Left kidney (tissue), 1 donor: ENCODE measurements at regions not wholly inside any gene's neighbourhood (a gene's known extent, or its start where the extent isn't known, plus 50 kb on each side); places are given as distances from the start of the nearest gene placed in this dataset.

Experiments
- DNase-seq: peaks from one replicate; pipeline ENCODE4 v3.0.0-alpha.2; 2013

- no peak for DNase-seq
Observed at GRCh38 chr3:18044191-18044590, 301.8 kb upstream of the TBC1D5 start.

DNA sequence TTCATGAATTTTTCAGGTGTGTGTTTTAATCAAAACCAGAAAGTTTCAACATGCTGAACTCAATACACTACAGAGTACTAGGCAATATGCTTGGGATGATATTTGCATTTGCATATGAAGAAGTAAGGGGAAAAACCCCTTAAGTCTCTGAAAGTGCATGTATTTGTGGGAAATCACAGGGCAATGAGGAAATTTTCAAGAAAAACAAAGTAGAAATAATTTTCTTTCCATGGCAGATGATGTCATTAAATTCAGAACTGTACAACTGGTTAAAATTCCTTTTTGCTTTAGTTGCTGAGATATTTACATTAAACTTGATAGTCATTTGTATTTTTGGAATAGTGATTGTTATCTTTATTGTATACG, 294.0 kb upstream of the TBC1D5 start:
- DNase-seq = no peak

DNA sequence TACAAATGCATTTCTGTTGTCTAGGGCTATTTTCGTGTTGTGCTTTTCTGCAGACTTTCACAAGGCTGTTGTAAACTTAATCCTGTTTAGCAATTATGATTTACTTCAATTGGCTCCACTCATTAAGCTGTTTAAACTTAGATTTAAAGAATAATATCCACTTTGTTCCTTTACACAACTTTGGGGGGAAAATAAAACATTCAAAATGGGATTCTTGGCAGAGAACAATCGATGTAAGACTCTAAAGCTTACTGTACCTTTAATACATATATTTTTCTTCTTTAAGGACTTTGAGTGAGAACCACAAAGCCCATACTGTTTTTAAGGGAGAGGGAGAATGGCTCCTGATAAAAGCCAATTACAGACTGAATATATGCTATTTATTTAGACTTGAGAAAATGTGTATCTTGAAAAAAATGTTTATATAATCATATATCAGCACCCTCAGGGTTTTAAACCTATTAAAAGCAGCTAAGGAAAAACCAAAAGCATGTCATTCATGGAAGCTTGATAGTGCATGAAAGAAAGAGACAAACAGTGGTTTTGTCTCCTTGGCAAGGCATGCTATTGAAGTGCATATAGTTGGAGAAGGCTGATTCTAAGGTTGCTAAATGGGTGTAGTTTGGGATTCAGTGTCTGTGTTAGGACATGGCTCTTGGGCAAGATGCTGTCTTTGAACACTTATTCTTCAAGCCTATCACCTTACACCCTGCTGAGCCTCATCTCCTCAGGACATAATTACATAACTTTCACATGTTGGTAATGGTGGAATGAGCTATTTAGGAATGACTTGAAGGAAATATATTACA, 293.4 kb upstream of the TBC1D5 start:
- no peak for DNase-seq

DNA sequence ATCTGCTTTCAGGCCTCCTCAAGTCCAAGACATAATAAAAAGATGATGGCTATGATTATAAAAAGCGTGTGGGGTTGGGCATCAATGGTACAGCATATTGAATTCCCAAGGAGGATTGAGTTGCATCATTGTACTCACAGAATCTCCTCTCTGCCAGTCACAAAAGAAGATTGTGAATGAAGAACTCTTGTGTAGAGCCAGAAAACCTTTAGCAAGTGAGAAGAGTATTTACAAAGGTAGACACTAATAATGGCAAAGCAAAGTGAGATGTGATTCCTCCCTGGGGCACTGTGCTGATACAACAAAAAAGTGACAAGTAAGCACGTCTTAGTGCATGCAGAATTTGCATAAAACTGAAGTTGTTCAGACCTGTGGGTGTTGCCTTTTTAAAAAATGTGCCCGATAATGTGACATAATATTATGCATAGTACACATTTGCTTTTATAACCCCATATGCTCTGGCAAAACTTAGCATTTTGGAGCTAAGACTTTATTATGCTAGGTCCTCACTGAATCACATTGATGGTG, 291.2 kb upstream of the TBC1D5 start:
- no peak for DNase-seq

DNA sequence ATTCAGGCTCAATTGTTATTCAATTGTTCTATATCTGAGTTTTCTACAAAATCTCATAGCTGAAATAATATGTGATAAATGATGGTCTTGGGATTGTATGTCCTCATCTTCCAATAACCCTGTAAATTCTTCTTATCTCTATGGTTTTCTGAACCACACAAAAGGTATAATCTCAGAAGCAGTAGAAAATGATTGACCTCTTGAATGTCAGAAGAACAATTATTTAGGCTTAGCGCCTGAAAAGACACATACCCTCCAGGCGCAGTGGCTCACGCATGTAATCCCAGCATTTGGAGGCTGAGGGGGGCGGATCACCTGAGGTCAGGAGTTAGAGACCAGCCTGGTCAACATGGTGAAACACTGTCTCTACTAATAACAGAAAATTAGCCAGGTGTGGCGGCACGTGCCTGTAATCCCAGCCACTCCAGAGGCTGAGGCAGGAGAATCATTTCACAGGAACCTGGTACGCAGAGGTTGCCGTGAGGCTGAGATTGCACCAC, 288.0 kb upstream of the TBC1D5 start:
- DNase-seq = no peak

DNA sequence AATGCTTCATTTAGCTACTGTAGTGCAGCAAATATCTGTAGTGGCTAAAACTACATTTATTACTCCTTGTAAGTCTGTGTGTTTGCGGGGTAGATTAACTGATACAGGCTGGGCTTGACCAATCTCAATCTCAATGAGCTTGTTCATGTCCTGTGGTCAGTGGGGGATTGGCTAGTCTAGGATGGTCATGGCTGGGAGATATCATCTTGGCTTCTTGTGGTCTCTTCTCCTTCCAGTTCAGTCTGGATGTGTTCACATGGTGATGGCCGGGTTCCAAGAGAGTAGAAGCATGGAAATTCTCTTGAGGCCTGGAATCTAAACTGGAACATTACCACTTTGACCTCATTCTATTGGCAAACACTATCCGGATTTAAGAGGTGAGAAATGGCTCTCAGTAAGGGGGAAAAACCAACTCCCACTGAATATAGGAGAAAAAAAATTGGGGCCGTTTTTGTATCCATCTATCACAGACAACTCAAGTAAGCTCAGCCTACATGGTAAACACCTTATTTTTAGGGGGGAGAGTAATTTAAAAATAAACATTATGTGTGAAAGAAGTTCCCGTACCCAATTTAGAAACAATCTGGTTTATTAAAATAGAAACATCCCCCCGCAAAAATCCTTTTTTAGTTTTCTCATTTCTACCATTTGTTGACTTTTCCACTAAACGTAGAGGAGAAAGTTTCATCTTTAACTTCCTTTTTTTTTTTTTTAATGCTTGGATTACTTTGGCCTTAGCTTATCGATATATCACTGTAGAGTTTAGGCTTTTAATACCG, 284.9 kb upstream of the TBC1D5 start:
- no peak for DNase-seq

DNA sequence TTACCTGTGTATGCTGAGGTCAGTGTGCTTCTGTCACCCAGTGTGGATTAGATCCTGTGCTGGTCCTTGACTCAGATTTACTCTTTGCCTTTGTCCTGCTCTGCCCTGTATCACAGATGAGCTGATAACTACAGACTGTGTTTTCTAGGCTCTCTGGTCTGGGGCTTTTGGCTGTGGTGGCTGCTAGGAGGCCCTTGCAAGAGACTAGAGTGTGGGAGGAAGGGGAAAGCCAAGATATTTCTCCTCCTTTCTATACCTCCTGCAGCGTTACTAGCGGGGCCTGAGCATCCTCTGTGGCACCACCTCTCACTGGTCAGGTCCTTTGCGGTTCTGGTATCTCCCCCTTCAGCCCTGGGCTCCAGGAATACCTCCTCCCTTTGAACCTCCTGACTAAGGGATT, 282.3 kb upstream of the TBC1D5 start:
- DNase-seq = no peak

- DNase-seq = no peak
Observed at GRCh38 chr3:18019161-18019495, 276.7 kb upstream of the TBC1D5 start.

DNA sequence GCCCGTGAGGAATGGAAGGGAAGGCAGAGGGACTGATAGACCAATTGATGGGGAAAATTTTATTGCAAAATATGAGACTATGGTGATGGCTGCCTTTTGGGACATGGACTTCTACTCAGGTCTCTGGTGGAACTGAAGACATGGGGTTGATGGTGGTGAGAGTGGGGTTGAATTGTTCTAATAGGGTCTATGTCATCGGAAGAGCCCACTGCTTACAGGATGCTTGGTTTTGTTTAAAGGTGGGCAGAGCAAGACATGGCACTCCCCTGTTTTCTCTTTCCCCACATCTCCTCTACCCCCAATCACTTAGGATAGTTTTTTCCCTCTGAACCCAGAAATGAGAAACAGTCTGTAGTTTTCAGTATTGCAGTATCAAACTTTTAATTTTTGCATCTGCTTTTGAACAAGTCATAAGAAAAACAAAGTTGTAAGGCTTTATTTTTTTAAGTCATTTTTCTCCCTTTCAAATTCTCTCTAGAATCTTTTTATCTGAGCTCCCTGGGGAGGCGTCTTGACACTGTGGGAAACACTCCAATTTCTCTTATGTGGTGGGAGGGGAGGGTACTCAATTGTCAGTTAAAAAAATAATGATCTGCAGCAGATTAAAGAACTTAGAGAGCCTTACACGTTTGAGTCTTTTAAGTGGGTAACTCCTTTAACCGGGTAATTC, 276.2 kb upstream of the TBC1D5 start:
- DNase-seq = peak; percentile 6

DNA sequence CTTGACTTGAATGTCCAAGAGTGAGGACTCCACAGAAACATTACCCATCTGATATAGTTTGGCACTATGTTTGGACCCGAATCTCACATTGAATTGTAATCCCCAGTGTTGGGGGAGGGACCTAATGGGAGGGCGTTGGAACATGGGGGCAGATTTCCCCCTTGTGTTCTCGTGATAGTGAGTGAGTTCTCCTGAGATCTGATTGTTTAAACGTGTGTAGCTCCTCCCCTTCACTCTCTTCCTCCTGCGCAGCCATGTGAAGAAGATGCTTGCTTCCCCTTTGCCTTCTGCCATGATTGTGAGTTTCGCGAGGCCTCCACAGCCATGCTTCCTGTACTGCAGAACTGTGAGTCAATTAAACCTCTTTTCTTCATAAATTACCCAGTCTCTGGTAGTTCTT, 273.9 kb upstream of the TBC1D5 start:
- DNase-seq = no peak

DNA sequence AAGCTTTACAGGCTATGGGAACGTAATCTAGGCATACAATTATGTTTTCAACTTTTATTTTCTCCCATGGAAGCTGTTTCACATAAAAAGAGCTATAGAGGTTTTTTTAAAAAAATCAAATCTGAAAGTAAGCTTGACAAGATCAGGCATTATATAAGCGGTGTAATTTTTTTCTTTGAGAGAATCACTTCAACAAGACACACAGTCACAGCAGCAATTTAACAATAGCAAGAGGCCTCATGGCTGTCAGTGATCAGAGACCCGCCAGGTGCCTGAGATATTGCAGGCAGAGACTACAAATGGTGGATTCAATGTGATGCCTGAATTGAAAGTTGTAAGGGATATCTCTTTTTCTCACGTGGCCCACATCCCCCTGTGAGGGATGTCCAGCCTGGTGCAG, 270.5 kb upstream of the TBC1D5 start:
- no peak for DNase-seq

DNA sequence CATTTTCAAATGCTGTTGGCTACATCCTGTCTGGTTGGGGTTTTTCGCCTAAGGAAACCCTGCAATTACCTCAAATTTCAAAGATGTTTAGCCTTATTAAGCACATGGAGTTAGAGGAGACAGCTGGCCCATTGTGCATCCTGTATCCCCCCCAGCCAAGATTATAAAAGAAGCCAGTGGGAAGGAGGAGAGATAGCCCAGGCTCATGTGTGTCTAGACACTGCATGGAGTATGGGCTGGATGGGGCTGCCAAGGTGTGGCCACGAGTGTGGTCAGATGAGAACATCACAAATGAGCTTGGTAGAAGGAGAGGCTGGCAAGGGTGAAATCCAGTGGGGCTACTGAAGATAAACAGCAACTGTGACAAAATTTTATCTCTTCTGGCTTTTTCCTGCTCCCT, 270.0 kb upstream of the TBC1D5 start:
- DNase-seq = no peak

- no peak for DNase-seq
Observed at GRCh38 chr3:18011387-18011786, 269.0 kb upstream of the TBC1D5 start.

DNA sequence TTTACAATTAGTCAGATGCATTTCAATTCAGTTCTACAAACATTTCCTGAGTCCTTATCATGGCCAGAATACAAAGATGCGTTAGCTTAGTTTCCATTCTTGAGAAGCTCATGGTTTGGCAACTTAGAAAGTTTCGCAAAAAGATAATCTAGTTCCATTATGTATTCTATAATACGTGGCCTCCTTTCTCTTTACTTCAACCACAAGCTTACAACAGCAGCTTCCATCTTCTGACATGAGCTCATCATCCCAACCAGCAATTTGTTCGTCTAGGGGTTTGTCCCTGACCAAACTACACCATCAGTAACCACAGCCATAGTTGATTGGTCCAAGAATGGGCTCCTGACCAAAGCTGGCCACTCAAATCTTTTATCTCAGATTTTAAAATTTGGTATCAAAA, 267.6 kb upstream of the TBC1D5 start:
- DNase-seq = no peak

DNA sequence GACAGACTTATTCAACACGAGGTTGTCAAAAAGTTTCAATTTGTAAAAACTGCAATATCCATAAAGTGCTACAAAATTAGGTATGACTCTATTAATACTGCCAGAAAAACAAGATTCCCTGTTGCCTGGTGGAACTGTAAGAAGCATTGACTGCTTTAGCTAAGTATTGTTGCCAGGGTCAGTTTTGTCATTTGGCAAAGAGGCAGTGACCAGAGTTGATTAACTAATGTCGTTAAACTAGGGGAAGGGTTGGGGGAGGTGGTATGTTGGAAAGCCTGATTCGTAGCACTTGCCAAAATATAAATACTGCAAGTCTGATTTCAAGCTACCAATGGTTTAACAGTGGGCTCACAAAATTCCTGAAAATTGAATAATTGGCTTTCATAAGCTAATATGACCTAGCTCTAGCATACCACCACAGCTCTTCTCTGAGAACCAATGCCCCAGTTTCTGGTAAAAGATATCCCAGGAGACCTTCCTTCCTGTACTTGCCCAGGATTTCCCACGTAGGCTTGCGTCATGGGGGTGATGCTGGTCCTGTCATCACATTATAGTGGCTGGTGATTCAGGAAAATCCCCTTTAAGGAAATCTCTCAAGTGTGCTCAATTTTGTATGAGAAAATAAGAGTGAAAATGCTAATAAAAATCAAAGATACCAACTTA, 266.4 kb upstream of the TBC1D5 start:
- no peak for DNase-seq

GRCh38 chr3:18007980-18008379, 265.5 kb upstream of the TBC1D5 start:
- DNase-seq = no peak

GRCh38 chr3:17995769-17996168, 253.3 kb upstream of the TBC1D5 start:
- no peak for DNase-seq

DNA sequence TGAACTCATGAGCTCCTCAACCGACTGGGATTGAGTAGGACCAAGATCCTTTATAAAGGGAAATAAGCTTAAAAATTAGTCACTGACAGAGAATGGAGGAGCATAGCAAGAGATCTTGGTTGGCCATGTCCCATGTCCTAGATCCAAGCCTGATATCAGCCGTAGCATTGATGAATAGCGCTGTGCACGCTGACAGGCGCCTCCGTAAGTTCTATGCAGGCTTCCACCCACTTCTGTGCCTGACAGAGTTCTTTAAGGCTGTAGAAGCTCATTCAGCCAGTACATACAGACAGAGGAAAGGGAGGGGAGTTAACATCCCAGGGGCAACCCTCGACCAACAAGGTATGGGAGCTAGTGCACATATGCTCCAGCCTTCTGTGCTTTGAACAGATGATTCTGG, 251.7 kb upstream of the TBC1D5 start:
- no peak for DNase-seq

DNA sequence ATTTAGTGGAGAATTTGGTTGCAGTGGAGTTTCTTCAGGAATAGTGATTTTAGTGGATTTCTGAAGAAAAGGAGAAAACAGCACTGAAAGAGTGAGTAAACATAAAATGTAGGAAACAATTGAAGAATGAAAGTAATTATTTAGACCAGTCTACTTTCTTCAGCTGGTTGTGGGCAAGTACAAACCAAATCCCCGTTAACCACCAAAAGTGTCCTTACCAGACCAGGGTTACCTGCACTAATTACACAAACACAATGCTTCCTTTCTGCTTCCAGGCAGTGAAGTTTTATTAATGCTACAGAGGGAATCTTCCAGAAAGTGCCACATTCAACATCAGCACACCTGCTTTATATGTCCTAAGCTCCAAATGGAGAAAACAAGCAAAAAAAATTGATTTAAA, 248.0 kb upstream of the TBC1D5 start:
- no peak for DNase-seq

GRCh38 chr3:17986348-17986816, 244.0 kb upstream of the TBC1D5 start:
- no peak for DNase-seq

DNA sequence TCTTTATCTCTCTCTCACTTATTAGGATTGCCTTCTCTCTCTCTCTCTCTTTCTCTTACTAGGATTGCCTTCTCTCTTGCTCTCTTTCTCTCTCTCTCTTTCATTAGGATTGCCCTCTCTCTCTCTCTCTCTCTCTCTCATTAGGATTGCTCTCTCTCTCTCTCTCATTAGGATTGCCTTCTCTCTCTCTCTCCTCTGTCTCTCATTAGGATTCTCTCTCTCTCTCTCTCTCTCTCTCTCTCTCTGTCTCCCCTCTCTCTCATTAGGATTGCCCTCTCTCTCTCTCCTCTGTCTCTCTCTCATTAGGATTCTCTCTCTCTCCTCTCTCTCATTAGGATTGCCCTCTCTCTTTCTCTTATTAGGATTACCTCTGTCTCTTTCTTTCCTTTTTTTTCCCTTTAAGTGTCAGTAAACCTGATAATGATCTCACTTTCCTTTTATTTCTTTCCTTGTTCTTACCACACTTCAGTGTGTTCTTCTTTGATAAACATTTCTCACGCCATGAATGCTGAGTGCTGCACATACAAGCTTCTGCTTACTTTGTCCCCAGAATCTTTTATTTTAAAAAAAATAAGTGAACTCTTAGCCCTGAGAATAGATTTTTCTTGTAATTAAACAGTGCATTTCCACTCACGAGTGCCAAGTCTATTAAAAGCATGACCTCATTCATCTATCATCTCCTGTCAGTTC, 243.4 kb upstream of the TBC1D5 start:
- no peak for DNase-seq

GRCh38 chr3:17983106-17983505, 240.7 kb upstream of the TBC1D5 start:
- DNase-seq = no peak
